NCI-H2081 treated with DMSO at 0.1 percent for 48 hours (cell line): ENCODE measurements at regions not wholly inside any gene's neighbourhood (a gene's known extent, or its start where the extent isn't known, plus 50 kb on each side); places are given as distances from the start of the nearest gene placed in this dataset.

Experiments
- DNase-seq: peaks from one replicate; lab custom pipeline; 2025; lab: John Stamatoyannopoulos, UW

- no peak for DNase-seq
Measured at GRCh38 chr4:136078976-136079375, 1453.3 kb downstream of the PCDH18 start.

- no peak for DNase-seq
Measured at GRCh38 chr4:136056748-136057147, 1475.5 kb downstream of the PCDH18 start.

GRCh38 chr4:136055360-136055759 is 1476.9 kb downstream of the PCDH18 start:
- DNase-seq: no peak

- DNase-seq: no peak
Measured at GRCh38 chr4:136036744-136037143, 1495.5 kb downstream of the PCDH18 start.

- DNase-seq: no peak
Measured at GRCh38 chr4:136032391-136032790, 1499.9 kb downstream of the PCDH18 start.

- no peak for DNase-seq
Measured at GRCh38 chr4:136025540-136025939, 1506.8 kb downstream of the PCDH18 start.

- no peak for DNase-seq
Measured at GRCh38 chr4:136017556-136017955, 1514.7 kb downstream of the PCDH18 start.

- DNase-seq: no peak
Measured at GRCh38 chr4:136012220-136012619, 1520.1 kb downstream of the PCDH18 start.

- DNase-seq: no peak
Measured at GRCh38 chr4:136009258-136009832, 1522.9 kb downstream of the PCDH18 start.

- DNase-seq: no peak
Measured at GRCh38 chr4:136007991-136008390, 1524.3 kb downstream of the PCDH18 start.

GRCh38 chr4:136002316-136002715 is 1530.0 kb downstream of the PCDH18 start:
- no peak for DNase-seq

- DNase-seq: no peak
Measured at GRCh38 chr4:136001791-136002190, 1530.5 kb downstream of the PCDH18 start.

- DNase-seq: no peak
Measured at GRCh38 chr4:136000246-136000645, 1532.0 kb downstream of the PCDH18 start.

- no peak for DNase-seq
Measured at GRCh38 chr4:135994360-135994759, 1537.9 kb downstream of the PCDH18 start.

- DNase-seq: no peak
Measured at GRCh38 chr4:135976860-135977259, 1555.4 kb downstream of the PCDH18 start.

- no peak for DNase-seq
Measured at GRCh38 chr4:135966936-135967335, 1565.4 kb downstream of the PCDH18 start.

- DNase-seq: no peak
Measured at GRCh38 chr4:135963009-135963408, 1569.3 kb downstream of the PCDH18 start.

- DNase-seq: no peak
Measured at GRCh38 chr4:135949931-135950330, 1582.4 kb downstream of the PCDH18 start.

GRCh38 chr4:135948797-135949196 is 1583.5 kb downstream of the PCDH18 start:
- no peak for DNase-seq

- no peak for DNase-seq
Measured at GRCh38 chr4:135941671-135942070, 1590.6 kb downstream of the PCDH18 start.

- DNase-seq: no peak
Measured at GRCh38 chr4:135934026-135934425, 1598.3 kb downstream of the PCDH18 start.

- DNase-seq: no peak
Measured at GRCh38 chr4:135927651-135928050, 1604.6 kb downstream of the PCDH18 start.

GRCh38 chr4:135921081-135921480 is 1611.2 kb downstream of the PCDH18 start:
- DNase-seq: no peak

GRCh38 chr4:135917011-135917410 is 1615.3 kb downstream of the PCDH18 start:
- DNase-seq: no peak

- no peak for DNase-seq
Measured at GRCh38 chr4:135900956-135901355, 1631.3 kb downstream of the PCDH18 start.
